Colonic mucosa (tissue), 4 donors: ENCODE measurements at regions not wholly inside any gene's neighbourhood (a gene's known extent, or its start where the extent isn't known, plus 50 kb on each side); places are given as distances from the start of the nearest gene placed in this dataset.

Experiments
- DNase-seq: peaks from one replicate; pipeline ENCODE4 v3.0.0-alpha.2; 2020
- H3K27ac ChIP-seq: fragments of 200-600 bp; one replicate; pipeline ENCODE4 v1.8.0; 2021
- H3K27me3 ChIP-seq: fragments of 200-600 bp; one replicate; pipeline ENCODE4 v1.8.0; 2021
- H3K36me3 ChIP-seq: fragments of 200-600 bp; one replicate; pipeline ENCODE4 v1.8.0; 2021
- H3K4me1 ChIP-seq: fragments of 200-600 bp; one replicate; pipeline ENCODE4 v1.8.0; 2021; ENCODE audit warnings: mild to moderate bottlenecking
- H3K4me3 ChIP-seq: fragments of 200-600 bp; one replicate; pipeline ENCODE4 v1.8.0; 2021
- H3K9ac ChIP-seq, 2 donors: one replicate each; pipeline ENCODE4 v1.7.0; 2013; ENCODE audit warnings: control low read depth in 2 of 2, low read depth in 2 of 2, low read length in 2 of 2
- H3K9me3 ChIP-seq: fragments of 200-600 bp; one replicate; pipeline ENCODE4 v1.8.0; 2021
- CTCF ChIP-seq: fragments of 200-600 bp; IDR thresholded peaks from one replicate; pipeline ENCODE4 v1.8.0; 2022; ENCODE audit warnings: antibody characterized with exemption, mild to moderate bottlenecking
- intact Hi-C: fragments of 100-400 bp; cut with DNase I; formaldehyde crosslinking; loops from one replicate; pipeline ENCODE4 v1.14.1; 2022
- donor health status: healthy.
- donor health status: DM: no; HTN: no; CAD: no.
- donor health status: DM: no; HTN: no; CAD: no.

GRCh38 chr2:147714582-147714981 lies 130.2 kb upstream of the ACVR2A start:
- no peaks in the 10 kb centered on the region for H3K4me1 ChIP-seq
- no peak for DNase-seq
- no peaks in the 10 kb centered on the region for H3K9me3 ChIP-seq
- intact Hi-C loops, result no loop called here
- no peak overlapping the region for H3K27ac ChIP-seq
- H3K9ac ChIP-seq, result no peak overlapping the region
- H3K27me3 ChIP-seq, result no peaks in the 10 kb centered on the region
- TF ChIP-seq CTCF, result no peak
- no peaks in the 10 kb centered on the region for H3K36me3 ChIP-seq
- H3K4me3 ChIP-seq, result no peak overlapping the region

- Histone ChIP-seq H3K27ac (no peak overlapping the region), H3K4me1 (no peaks in the 10 kb centered on the region), H3K36me3 (no peaks in the 10 kb centered on the region), H3K9ac (no peak overlapping the region), H3K9me3 (no peaks in the 10 kb centered on the region), H3K27me3 (no peaks in the 10 kb centered on the region), H3K4me3 (no peak overlapping the region)
- no peak for DNase-seq
- intact Hi-C loops, result no loop called here
- TF ChIP-seq CTCF, result no peak
Measured at GRCh38 chr2:147713349-147713748, 131.5 kb upstream of the ACVR2A start.

GRCh38 chr2:147712051-147712450 lies 132.8 kb upstream of the ACVR2A start:
- H3K9me3 ChIP-seq, result no peaks in the 10 kb centered on the region
- H3K36me3 ChIP-seq, result no peaks in the 10 kb centered on the region
- H3K27ac ChIP-seq, result no peak overlapping the region
- no peaks in the 10 kb centered on the region for H3K27me3 ChIP-seq
- intact Hi-C loops, result no loop called here
- no peak for DNase-seq
- H3K9ac ChIP-seq, result no peak overlapping the region
- no peak for TF ChIP-seq CTCF
- H3K4me3 ChIP-seq, result no peak overlapping the region
- no peaks in the 10 kb centered on the region for H3K4me1 ChIP-seq

GRCh38 chr2:147711031-147711430 lies 133.8 kb upstream of the ACVR2A start:
- DNase-seq, result no peak
- intact Hi-C loops, result no loop called here
- no peaks in the 10 kb centered on the region for H3K9me3 ChIP-seq
- TF ChIP-seq CTCF, result no peak
- no peak overlapping the region for H3K4me3 ChIP-seq
- H3K36me3 ChIP-seq, result no peaks in the 10 kb centered on the region
- H3K4me1 ChIP-seq, result no peaks in the 10 kb centered on the region
- no peak overlapping the region for H3K9ac ChIP-seq
- no peak overlapping the region for H3K27ac ChIP-seq
- no peaks in the 10 kb centered on the region for H3K27me3 ChIP-seq

DNA sequence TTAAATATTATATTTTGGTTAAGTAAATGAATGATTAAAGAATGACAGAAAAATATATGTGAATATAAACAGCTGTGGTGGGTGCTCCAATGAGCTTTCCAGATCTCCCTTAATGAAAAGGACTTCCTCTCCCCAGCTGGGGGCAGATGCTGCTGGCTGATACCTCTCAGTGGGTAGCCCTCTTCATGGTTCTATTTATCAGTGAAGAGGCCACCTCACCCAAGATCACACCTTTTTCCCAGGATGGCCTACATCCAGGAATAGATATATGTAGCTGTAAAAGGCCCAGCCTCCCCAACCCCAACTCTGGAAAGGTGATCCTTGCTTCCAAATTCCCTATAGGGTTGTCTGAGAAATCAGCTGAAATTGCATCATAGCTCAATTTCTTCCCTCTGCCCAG lies 135.2 kb upstream of the ACVR2A start:
- no peaks in the 10 kb centered on the region for H3K9me3 ChIP-seq
- H3K27me3 ChIP-seq, result no peaks in the 10 kb centered on the region
- no peak for DNase-seq
- intact Hi-C loops, result no loop called here
- H3K9ac ChIP-seq, result no peak overlapping the region
- no peak for TF ChIP-seq CTCF
- H3K36me3 ChIP-seq, result no peaks in the 10 kb centered on the region
- no peak overlapping the region for H3K27ac ChIP-seq
- no peak overlapping the region for H3K4me3 ChIP-seq
- H3K4me1 ChIP-seq, result no peaks in the 10 kb centered on the region

- no peak overlapping the region for H3K27ac ChIP-seq
- H3K36me3 ChIP-seq, result no peaks in the 10 kb centered on the region
- no peaks in the 10 kb centered on the region for H3K9me3 ChIP-seq
- no peaks in the 10 kb centered on the region for H3K27me3 ChIP-seq
- no peak for DNase-seq
- intact Hi-C loops, result no loop called here
- H3K4me3 ChIP-seq, result no peak overlapping the region
- no peaks in the 10 kb centered on the region for H3K4me1 ChIP-seq
- no peak overlapping the region for H3K9ac ChIP-seq
- no peak for TF ChIP-seq CTCF
Measured at GRCh38 chr2:147703171-147703570, 141.7 kb upstream of the ACVR2A start.
